Left lung (tissue), 4 donors: ENCODE measurements at regions not wholly inside any gene's neighbourhood (a gene's known extent, or its start where the extent isn't known, plus 50 kb on each side); places are given as distances from the start of the nearest gene placed in this dataset.

Experiments
- ATAC-seq: fragments of 200-7000 bp; cut with Tn5 transposase; one replicate; pipeline ENCODE4 v1.9.1; 2020; ENCODE audit warnings: moderate library complexity
- DNase-seq, 4 donors: peaks; one replicate each; pipeline ENCODE4 v3.0.0-alpha.2; 2013 to 2020
- H3K27ac ChIP-seq, 2 donors: fragments of 200-600 bp; sonication (generic) in 1 of 2; one replicate each; pipeline versions ENCODE4 v1.5.0 to v1.8.0; 2020 to 2021
- H3K27me3 ChIP-seq, 2 donors: fragments of 200-600 bp; sonication (generic) in 1 of 2; one replicate each; pipeline versions ENCODE4 v1.5.0 to v1.8.0; 2020 to 2021
- H3K36me3 ChIP-seq, 2 donors: fragments of 200-600 bp; sonication (generic) in 1 of 2; one replicate each; pipeline versions ENCODE4 v1.5.0 to v1.8.0; 2020 to 2021
- H3K4me1 ChIP-seq, 2 donors: fragments of 200-600 bp; one replicate each; pipeline ENCODE4 v1.8.0; 2021
- H3K4me3 ChIP-seq, 2 donors: fragments of 200-600 bp; sonication (generic) in 1 of 2; one replicate each; pipeline versions ENCODE4 v1.5.0 to v1.8.0; 2020 to 2021; ENCODE audit warnings: mild to moderate bottlenecking in 1 of 2
- H3K9me3 ChIP-seq, 2 donors: fragments of 200-600 bp; sonication (generic) in 1 of 2; one replicate each; pipeline versions ENCODE4 v1.5.0 to v1.8.0; 2020 to 2021
- CTCF ChIP-seq, 2 donors: fragments of 200-600 bp; sonication (generic) in 1 of 2; IDR thresholded peaks; one replicate each; pipeline versions ENCODE4 v1.5.0 to v1.8.0; 2021; ENCODE audit warnings: antibody characterized with exemption in 2 of 2
- intact Hi-C, 2 donors: fragments of 100-400 bp; cut with DNase I; formaldehyde crosslinking; loops; one replicate each; pipeline versions ENCODE4 v1.11.2 to v1.14.2; 2022
- donor health status: DM: no; HTN: yes; CAD: no.
- donor health status: DM: no; HTN: no; CAD: no.

- intact Hi-C loops = no loop called here
- H3K9me3 ChIP-seq = no peaks in the 10 kb centered on the region
- DNase-seq (no peak), ATAC-seq (no peak)
- no peak overlapping the region for H3K4me3 ChIP-seq
- no peaks in the 10 kb centered on the region for H3K36me3 ChIP-seq
- H3K27ac ChIP-seq = no peak overlapping the region
- no peaks in the 10 kb centered on the region for H3K27me3 ChIP-seq
- H3K4me1 ChIP-seq = peaks cover 0 to 4% of the 10 kb centered on the region in 2 donors
- TF ChIP-seq CTCF (IDR thresholded peaks at IDR 0.05) = no peak
These were observed 455.3 kb downstream of the ACTRT1 start for GRCh38 chrX:127596882-127597281.

- no peaks in the 10 kb centered on the region for H3K36me3 ChIP-seq
- no peak for DNase-seq
- H3K4me3 ChIP-seq = no peak overlapping the region
- H3K27ac ChIP-seq = no peak overlapping the region
- H3K4me1 ChIP-seq = no peaks in the 10 kb centered on the region
- no peaks in the 10 kb centered on the region for H3K9me3 ChIP-seq
- no peak for ATAC-seq
- no peaks in the 10 kb centered on the region for H3K27me3 ChIP-seq
- intact Hi-C loops = no loop called here
- TF ChIP-seq CTCF (IDR thresholded peaks at IDR 0.05) = no peak
These were observed 473.8 kb downstream of the ACTRT1 start for GRCh38 chrX:127578395-127578794.

- no peak overlapping the region for H3K4me3 ChIP-seq
- no peaks in the 10 kb centered on the region for H3K36me3 ChIP-seq
- H3K9me3 ChIP-seq = no peaks in the 10 kb centered on the region
- no peak overlapping the region for H3K27ac ChIP-seq
- ATAC-seq = no peak
- DNase-seq = no peak
- no peak for TF ChIP-seq CTCF (IDR thresholded peaks at IDR 0.05)
- intact Hi-C loops = no loop called here
- no peaks in the 10 kb centered on the region for H3K4me1 ChIP-seq
- no peaks in the 10 kb centered on the region for H3K27me3 ChIP-seq
These were observed 474.3 kb downstream of the ACTRT1 start for GRCh38 chrX:127577884-127578283.

GRCh38 chrX:127574829-127575228, 477.4 kb downstream of the ACTRT1 start:
- no peak for ATAC-seq
- intact Hi-C loops = no loop called here
- no peak overlapping the region for H3K4me3 ChIP-seq

GRCh38 chrX:127572471-127572870, 479.7 kb downstream of the ACTRT1 start:
- Histone ChIP-seq H3K27me3 (no peaks in the 10 kb centered on the region), H3K4me3 (no peak overlapping the region), H3K9me3 (no peaks in the 10 kb centered on the region), H3K27ac (no peak overlapping the region), H3K4me1 (no peaks in the 10 kb centered on the region), H3K36me3 (no peaks in the 10 kb centered on the region)
- ATAC-seq (no peak), DNase-seq (no peak)
- intact Hi-C loops = no loop called here
- TF ChIP-seq CTCF (IDR thresholded peaks at IDR 0.05) = no peak

More at GRCh38 chrX:127574829-127575228, 477.4 kb downstream of the ACTRT1 start:
- no peak for TF ChIP-seq CTCF (IDR thresholded peaks at IDR 0.05)
- no peak for DNase-seq
- Histone ChIP-seq H3K27me3 (no peaks in the 10 kb centered on the region), H3K27ac (no peak overlapping the region), H3K9me3 (no peaks in the 10 kb centered on the region), H3K36me3 (no peaks in the 10 kb centered on the region), H3K4me1 (no peaks in the 10 kb centered on the region)
